Head of caudate nucleus (tissue), 42 donors: ENCODE measurements at regions not wholly inside any gene's neighbourhood (a gene's known extent, or its start where the extent isn't known, plus 50 kb on each side); places are given as distances from the start of the nearest gene placed in this dataset.
"Not testable (repeated sequence)": the region's sequence is repeated elsewhere in the genome, so short reads cannot be mapped to it uniquely, and the experiment has no call there.

Experiments
- DNase-seq, 42 donors: peaks; one replicate each; pipeline versions ENCODE4 v3.0.0 to v3.0.0-alpha.2; 2020 to 2021; ENCODE audit warnings: mixed read lengths in 7 of 42
- intact Hi-C: fragments of 100-400 bp; cut with DNase I; formaldehyde crosslinking; loops from one replicate; pipeline ENCODE4 v1.15.0; 2022

DNA sequence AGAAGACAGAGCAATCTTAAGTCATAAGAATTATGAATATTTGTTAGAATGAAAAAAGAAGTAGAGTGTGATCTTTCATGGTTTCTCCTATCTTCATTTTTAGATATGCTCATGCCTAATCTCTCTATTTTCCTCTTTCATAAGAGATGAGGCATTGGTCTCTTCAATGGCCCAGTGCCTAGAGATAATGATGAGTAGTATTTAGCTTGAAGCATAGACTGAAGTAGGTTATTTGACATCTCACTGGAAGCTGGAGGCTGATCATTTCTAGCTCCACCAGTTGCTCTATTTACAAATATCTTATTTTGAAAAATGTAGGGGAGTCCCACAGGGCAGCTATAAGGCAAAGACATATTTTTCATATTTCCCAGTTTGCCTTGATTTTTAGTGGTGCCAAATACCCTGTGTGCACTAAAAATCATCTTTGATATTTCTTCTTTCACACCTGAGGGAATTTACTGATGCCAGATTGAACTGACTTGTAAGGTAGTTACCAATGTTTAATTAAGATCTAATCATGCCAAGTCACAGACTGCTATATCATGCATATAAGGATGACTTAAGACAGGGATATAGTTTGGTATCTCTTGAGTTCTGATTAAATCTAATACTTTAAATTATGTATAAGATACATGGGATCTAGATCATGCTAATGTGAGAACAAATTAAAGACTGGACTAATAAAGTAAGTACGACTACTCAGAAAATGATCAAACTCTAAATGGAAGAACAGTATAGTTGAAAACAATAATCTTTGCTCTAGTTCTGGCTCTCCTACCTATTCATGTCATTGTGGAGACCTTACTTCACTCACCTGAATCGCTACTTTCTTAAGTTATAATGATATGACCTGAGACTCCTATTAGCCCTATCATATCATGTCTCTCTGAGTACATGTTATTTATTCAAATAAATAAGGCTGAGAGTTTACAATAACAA lies 108.2 kb upstream of the IFNE start:
- intact Hi-C loops: no loop called here
- DNase-seq: no peak

DNA sequence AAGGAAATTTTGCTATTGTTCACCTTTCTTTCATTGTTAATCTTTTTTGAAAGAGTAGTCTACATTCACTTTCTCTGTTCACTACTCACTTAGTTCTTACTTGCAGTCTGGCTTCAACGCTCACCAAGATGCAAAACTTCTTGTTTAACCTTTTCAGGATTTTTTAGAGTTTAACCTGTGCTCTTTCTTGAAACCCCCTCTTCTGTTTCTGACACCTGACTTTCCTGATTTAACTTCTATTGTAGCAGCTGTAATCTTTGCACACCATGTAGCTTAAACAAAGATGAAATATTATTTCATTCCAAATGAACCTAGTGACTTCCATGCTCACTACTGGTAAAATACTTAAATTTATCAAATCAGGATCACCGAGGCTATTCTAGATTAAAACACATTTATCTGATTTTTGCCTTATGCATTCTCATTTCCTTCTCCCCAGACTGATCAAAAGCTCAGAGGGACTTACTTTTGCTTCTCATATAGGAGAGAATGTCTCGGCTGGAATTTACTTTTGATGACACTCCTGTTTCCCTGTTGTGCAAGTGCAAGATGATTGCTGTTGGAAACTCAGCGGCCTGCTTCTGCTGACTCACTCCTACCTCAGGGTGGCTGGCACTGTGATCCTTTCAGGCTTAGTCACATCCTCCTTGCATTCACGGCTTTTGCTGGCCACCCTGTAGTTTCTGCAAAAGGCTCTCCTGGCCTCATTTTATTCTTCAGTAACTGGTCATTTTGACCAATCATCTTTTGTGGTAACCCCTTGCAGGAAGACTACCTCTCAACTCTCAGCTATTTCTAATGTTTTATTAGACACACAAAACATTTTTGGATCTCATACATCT lies 109.3 kb upstream of the IFNE start:
- peak in 18 of 42 donors; percentile 2 to 48 (median 14) for DNase-seq
- intact Hi-C loops: no loop called here

DNA sequence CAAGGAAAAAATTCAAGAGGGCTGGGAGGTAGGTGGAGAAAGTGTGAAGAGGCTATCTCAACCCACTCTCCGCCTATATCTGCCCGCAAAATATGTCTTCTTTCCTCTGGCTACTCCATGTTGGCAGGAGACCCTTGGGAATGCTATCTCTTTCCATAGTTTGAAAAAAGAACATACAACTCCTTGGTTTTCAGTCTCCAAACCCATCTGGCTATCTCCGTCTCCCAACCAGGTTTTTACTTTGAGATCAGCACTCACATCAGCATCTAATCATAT lies 109.9 kb upstream of the IFNE start:
- intact Hi-C loops: no loop called here
- DNase-seq: no peak

DNA sequence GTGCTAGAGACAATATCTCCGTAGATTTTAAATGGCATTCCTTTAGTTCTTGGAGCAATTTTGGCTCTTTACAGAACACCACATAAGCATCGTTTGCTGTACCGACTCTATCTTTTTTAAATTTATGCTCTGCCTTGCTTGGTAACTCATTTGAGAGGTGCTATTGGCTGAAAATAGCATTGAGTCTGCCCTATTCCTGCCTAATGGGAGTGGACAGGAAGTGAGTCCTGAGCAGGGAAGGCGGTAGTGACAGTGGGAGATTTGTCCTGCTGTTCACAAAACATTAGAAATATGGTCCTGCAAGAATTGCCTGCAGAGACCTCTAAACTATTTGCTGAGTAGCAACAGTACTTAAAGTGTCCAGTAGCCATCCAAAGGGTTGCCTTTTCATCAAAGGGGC lies 115.2 kb upstream of the IFNE start:
- intact Hi-C loops: no loop called here
- DNase-seq: no peak

DNA sequence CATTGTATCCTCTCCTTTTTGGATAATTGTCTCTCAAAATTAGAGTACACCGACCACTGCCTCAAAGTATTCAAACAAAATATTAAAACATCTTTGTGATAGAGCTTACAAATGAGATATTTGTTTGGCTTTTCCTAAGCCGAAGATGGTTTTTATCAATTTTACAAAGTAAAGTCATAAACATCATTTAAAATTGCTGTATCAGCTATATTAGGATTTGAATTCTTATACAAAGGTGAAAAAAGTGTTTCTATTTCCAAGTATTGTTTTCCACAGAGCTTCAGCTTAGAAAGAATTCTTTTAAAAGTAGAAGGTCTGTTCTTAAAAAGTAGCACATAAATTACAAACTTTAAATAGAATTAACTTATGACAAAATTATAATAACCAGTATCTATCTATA lies 116.6 kb upstream of the IFNE start:
- intact Hi-C loops: no loop called here
- DNase-seq: no peak

DNA sequence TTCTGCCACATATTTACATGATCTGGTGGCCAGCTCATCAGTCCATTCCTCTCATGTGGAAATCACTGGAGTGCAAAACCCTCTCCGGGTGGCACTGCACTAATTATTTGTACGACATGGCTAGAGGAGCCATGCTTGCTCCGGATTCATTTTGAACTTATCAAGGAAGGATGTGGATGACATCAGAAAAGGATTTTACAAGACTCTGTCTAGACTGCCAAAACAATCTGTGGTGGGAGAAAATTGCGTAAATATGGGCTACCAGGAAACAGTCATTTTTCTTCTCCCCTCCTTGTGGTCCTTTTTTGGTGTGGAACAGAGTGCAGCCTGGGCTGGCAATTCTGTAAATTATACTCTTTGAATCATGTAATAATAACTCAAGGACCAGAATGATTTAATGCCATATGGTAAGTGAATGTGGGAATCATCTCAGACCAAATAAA lies 123.4 kb upstream of the IFNE start:
- intact Hi-C loops: no loop called here
- DNase-seq: no peak

DNA sequence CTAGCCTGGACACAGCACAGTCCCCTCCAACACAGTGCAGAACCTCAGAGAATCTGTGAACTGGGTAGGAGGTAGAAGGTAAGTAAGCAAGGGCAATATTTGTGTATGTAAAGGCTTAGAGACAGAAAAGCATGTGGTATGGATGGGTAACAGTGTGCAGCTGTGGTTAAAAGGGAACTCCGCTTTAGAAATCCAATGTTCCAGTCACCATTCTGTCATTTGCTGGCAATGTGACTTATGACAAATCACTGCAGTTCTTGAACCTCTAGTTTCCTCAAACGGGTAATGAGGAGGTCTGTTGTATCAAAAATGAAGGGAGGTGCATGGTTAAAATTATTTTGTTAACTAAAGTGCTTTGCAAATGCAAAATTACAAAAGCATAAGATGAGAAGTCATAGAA lies 125.5 kb upstream of the IFNE start:
- DNase-seq: no peak

DNA sequence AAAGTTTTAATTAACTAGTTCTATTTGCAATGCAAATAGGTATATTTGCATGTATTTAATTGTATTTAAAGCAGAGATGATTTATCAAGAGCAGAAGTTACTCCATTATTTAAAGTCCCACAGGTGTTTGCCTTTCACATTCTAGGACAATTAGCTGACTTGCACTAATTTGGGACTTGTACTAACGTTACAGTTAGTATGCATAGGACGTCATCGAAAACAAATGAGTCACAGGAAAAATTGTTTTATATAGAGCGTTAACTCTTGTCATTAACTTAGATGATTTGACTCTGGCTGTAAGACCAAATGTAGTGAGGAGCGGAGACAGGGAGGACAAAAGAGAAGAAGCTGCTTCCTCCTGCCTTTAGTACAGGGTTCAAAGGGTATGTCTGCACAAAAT lies 126.1 kb upstream of the IFNE start:
- DNase-seq: no peak

More for the DNA sequence above, 125.5 kb upstream of the IFNE start:
- intact Hi-C loops: no loop called here

DNA sequence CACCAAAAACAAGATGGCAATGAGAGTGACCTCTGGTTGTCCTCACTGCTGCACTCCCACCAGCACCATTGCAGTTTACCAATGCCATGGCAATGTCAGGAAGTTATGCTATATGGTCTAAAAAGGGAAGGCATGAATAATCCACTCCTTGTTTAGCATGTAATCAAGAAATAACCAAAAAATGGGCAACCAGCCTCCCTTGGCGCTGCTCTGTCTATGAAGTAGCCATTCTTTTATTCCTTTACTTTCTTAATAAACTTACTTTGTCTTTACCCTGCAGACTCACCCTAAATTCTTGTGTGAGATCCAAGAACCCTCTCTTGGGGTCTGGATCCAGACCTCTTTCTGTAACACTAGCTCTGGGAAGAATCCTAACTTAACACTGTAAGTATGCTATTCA lies 127.4 kb upstream of the IFNE start:
- intact Hi-C loops: no loop called here
- DNase-seq: no peak

More for the DNA sequence above, 126.1 kb upstream of the IFNE start:
- intact Hi-C loops: no loop called here

DNA sequence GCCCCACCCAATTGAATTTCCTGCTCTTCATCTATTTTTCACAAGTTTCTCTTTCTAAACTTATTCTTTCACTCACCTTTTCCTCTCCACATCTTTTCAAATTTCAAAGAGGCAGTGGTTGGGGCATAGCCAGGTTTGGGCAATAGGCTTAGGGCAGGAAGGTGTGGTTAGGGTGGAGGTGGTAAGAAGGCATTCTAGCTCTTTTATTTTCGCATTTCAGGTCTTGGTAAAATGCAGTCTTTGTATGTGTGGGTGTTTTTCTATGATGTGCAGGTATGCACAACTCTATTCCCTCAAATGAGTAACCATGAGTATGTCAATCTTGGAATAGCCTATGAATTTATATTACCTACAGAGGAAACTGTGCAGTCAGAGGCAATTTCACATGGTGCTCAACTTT lies 129.8 kb upstream of the IFNE start:
- no peak for DNase-seq
- intact Hi-C loops: no loop called here

DNA sequence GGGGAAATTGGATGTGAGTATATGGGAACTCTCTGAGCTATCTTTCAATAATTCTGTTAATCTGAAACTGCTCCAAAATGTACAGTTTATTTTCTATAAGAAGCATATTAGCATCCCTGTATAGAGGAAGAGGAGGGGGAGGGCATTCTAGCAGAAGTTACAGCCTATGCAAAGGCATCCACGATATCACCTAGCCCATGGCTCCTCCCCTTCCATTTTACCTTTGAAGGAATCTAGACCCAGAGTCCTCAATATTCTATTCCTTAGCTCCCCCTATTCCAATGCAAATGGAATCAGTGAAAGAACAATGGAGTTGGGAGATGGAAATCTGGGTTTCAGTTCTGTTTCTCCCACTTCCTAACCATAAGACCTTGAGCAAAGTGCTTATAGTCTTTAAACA lies 132.9 kb upstream of the IFNE start:
- intact Hi-C loops: no loop called here

DNA sequence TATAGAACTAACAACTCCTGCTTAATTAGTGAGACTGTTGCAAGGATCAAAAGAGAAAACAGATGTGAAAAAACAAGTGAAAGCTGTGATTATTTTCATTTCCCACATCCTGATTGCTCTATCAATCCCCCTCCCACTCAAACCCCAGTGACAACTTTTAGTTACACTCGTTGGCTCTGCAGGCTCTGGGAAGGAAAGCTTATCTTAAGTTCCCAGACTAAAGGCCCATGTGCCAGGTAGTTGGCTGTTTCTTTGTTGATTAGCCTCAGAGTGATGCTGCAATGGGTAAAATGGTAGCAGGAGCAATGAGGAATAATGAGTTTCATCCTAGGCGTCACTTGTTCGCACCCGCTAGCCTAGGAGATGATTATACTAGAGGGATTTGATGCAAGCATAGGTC lies 133.3 kb upstream of the IFNE start:
- intact Hi-C loops: no loop called here
- DNase-seq: no peak

More for the DNA sequence above, 132.9 kb upstream of the IFNE start:
- DNase-seq: no peak

DNA sequence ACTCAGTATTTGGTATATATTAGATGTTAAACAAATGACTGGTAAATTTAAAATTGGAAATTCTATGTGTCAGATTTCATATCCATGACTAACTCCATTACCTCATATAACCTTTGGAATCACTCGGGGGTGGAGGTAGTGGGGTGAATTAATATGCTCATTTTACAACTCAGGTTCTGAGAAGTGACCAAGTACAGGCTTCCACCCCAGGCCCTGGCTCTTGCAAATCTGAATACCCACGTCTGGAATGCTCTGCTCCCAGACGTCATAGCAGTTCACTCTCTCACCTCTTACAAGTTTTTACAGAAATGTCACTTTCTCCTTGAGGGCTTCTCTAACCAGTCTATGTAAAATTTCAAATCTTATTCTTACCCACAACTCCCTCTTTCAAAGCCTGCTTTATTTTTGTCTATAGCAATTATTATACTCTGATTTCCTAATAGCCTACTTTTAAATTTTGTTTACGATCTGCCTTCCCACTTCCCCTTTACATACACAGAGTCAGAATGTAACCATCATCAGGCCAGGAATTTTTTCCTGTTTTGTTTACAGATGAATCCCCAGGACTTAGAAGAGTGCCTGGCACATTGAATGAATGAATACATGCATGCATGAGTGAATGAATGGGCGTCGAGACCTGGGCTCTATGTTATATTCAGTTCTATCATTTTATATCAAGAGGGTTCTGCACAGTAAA lies 134.1 kb upstream of the IFNE start:
- no peak for DNase-seq
- intact Hi-C loops: no loop called here

DNA sequence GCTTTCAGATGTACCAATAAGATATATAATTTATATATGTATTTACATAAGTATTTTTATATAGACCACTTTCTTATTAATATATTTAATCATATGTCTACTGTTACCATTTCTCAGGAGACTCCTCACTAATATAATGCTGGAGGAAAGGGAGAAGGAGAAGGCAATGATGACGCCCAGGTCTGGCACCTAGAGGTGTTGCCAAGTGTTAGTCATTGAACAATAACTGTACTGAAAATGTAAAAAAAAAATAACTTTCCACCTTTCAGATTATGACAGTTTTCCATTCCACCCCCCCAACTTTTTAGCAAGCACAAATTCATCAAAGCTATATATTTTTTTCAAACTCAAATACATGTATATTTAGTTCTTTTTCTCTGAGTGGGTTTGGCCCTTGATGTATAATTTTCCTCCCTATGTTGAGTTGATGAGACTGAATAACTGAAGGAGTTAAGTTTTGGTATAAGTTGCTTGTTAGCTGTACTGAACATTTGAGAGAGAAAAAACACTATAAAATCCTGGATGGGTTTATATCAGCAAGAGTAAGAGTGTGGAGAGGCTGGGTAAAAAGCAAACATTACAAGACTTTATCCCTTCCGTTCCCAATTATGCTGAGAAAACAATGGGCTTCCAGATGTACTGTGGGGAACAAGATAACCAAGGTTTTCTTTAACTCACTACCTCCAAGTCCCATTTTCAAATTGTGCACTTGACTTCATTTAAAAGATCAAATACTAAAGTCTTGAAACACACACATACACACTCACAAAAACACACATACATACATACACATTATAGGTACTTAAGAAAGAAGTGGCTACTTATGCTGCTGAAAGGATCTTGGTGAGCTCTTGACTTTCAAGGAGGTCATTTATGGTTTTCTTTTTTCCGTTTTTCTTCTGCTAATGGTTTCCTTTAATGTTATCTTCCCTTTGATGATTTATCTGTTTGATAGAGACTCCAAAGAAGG lies 142.8 kb upstream of the IFNE start:
- intact Hi-C loops: no loop called here
- DNase-seq: no peak

DNA sequence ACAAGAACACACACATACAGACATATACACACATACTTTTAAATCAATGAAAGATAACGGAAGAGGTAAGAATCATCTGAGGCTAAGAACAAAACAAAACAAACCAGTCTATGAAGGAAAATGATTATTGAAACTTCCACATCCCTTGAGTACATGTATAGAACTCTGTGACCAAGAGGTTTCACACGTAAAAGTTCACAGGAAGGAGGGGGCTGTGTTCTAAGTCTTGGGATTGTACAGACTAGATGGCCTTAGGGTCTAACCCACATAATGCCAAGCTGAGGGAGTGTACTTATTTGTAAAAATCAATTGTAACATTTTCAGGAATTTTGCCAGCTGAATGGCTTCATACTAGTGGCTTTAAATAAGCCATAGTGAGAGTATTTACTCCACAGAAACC lies 144.4 kb upstream of the IFNE start:
- intact Hi-C loops: no loop called here

DNA sequence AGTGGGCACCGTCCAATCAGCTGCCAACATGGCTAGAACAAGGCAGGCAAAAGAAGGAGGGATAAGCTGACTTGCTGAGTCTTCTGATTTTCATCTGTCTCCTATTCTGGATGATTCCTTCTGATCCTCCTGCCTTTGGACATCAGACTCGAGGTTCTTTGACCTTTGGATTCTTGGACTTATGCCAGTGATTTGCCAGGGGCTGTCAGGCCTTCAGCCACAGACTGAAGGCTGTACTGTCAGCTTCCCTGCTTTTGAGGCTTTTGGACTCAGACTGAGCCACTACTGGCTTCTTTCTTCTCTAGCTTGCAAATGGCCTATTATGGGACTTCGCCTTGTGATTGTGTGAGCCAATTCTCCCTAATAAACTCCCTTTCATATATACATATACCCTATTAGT lies 146.8 kb upstream of the IFNE start:
- DNase-seq, intact Hi-C loops: not testable (repeated sequence)

More for the DNA sequence above, 144.4 kb upstream of the IFNE start:
- DNase-seq: no peak

DNA sequence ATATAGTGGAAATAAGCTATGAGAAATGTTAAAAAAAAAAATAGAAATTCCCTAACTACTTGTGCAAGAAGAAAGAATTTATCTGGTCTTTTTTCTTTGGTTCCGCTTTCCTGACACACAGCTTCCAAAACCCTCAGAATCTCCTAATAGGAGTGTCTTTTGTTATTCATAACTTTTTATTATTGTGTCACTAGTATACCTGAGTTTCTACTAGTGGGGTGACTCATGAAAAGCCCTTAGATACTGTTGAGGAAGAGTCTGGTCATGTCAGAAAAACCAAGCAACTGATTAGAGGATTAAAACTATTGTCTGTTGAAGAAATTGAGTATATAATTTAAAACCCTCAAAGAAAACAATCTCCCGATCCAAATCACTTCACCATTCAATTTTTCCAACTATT lies 152.8 kb upstream of the IFNE start:
- DNase-seq: no peak
- intact Hi-C loops: no loop called here

DNA sequence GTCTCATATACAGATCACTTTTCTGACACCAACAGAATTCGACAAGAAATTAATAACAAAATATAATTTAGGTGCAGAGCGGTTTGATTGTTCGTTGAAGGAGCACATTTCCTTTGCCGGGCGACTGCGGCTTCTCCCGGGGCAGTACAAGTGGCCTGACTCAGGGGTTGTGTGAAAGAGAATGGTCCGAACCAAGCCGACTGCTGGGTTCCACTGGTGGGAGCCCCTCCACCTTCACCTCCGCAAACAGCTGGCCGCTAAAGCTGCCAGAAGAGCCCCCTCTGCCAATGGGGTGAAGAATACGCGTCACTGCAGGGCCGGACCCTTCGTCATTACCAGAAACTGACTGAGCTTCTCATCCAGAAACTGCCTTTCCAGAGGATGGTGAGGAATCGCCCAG lies 156.0 kb upstream of the IFNE start:
- intact Hi-C loops: no loop called here
- DNase-seq: no peak

DNA sequence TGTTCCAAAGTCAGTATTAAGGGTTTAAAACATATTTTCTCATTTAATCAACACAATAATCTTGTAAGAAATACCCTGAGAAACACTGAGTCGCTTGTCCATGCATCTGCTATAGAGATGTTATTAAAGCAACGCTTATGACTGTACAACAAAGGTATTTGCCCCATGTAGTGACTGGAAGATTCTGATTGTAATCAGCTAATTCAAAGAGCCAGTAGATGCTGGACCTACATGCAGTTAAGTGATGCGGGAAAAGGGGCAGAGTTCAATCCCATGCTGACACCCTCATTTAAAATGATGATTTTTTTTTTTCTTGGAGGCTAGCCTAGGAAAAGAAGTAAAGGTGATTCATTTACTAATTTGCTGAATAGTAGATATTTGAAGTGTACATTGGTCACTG lies 149.3 kb upstream of the MTAP start:
- intact Hi-C loops: no loop called here
- DNase-seq: no peak
